Neural cell (in vitro differentiated cells): ENCODE measurements at regions not wholly inside any gene's neighbourhood (a gene's known extent, or its start where the extent isn't known, plus 50 kb on each side); places are given as distances from the start of the nearest gene placed in this dataset.
A peak's percentile ranks its signal among the peaks of the same experiment; 100 is the strongest.

ENCODE experiments used
- H2AFZ ChIP-seq: fragments of 200-600, 300-800 bp; sonication (generic), shearing (Covaris generic); 2 replicates; pipeline ENCODE4 v1.6.0; 2014; ENCODE audit warnings: low read depth, mild to moderate bottlenecking, antibody characterized with exemption, low read length, moderate library complexity
- H3F3A ChIP-seq: fragments of 200-600 bp; shearing (Covaris generic); 2 replicates; pipeline ENCODE4 v1.6.1; 2016; ENCODE audit warnings: mild to moderate bottlenecking, moderate library complexity, mixed read lengths, antibody characterized with exemption, low read length; ENCODE audit not compliant: insufficient read depth, poor library complexity, severe bottlenecking
- H3K27ac ChIP-seq: fragments of 200-600, 300-800 bp; sonication (generic), shearing (Covaris generic); 2 replicates; pipeline ENCODE4 v1.5.1; 2014; ENCODE audit warnings: mild to moderate bottlenecking, low read length, moderate library complexity
- H3K27me3 ChIP-seq: fragments of 300-800, 200-600 bp; sonication (generic), shearing (Covaris generic); 2 replicates; pipeline ENCODE4 v1.6.0; 2014; ENCODE audit warnings: mild to moderate bottlenecking, low read depth, low read length, moderate library complexity; ENCODE audit not compliant: insufficient read depth
- H3K36me3 ChIP-seq: fragments of 300-800, 200-600 bp; sonication (generic), shearing (Covaris generic); 2 replicates; pipeline ENCODE4 v1.5.1; 2014; ENCODE audit warnings: mild to moderate bottlenecking, antibody characterized with exemption, low read length, moderate library complexity; ENCODE audit not compliant: insufficient read depth
- H3K4me2 ChIP-seq: fragments of 300-800, 200-600 bp; sonication (generic), shearing (Covaris generic); 2 replicates; pipeline ENCODE4 v1.6.0; 2014; ENCODE audit warnings: mild to moderate bottlenecking, low read length
- H3K4me3 ChIP-seq: fragments of 300-800, 200-600 bp; sonication (generic), shearing (Covaris generic); 2 replicates; pipeline ENCODE4 v1.5.1; 2014; ENCODE audit warnings: mild to moderate bottlenecking, low read length, moderate library complexity
- H3K79me2 ChIP-seq: fragments of 200-600 bp; shearing (Covaris generic); replicated peaks from 2 replicates; pipeline ENCODE4 v1.6.0; 2014; ENCODE audit warnings: mild to moderate bottlenecking, low read length, moderate library complexity; ENCODE audit not compliant: insufficient read depth
- H3K9ac ChIP-seq: fragments of 300-800, 200-600 bp; sonication (generic), shearing (Covaris generic); 2 replicates; pipeline ENCODE4 v1.6.1; 2016; ENCODE audit warnings: mild to moderate bottlenecking, low read length, mixed read lengths
- H3K9me2 ChIP-seq: fragments of 200-600 bp; shearing (Covaris generic); 2 replicates; pipeline ENCODE4 v1.6.1; 2016; ENCODE audit warnings: mild to moderate bottlenecking, low read length, mixed read lengths; ENCODE audit not compliant: insufficient read depth
- H3K9me3 ChIP-seq: fragments of 200-600, 300-800 bp; sonication (generic), shearing (Covaris generic); 2 replicates; pipeline ENCODE4 v1.6.1; 2016; ENCODE audit warnings: mild to moderate bottlenecking, mixed run types, low read length, moderate library complexity, mixed read lengths
- H4K20me1 ChIP-seq: fragments of 200-600 bp; shearing (Covaris generic); 2 replicates; pipeline ENCODE4 v1.6.1; 2016; ENCODE audit warnings: mild to moderate bottlenecking, mixed run types; ENCODE audit not compliant: insufficient read depth
- CTCF ChIP-seq: fragments of 450-650 bp; IDR thresholded peaks from 2 replicates; pipeline ENCODE4 v1.5.1; 2014; ENCODE audit warnings: antibody characterized with exemption, mild to moderate bottlenecking, moderate library complexity; ENCODE audit not compliant: poor library complexity, severe bottlenecking
- EZH2 ChIP-seq: fragments of 200-600, 300-800 bp; shearing (Covaris generic), sonication (generic); IDR thresholded peaks from 2 replicates; pipeline ENCODE4 v1.6.1; 2014; ENCODE audit warnings: antibody characterized with exemption, low read length, borderline replicate concordance, mild to moderate bottlenecking; ENCODE audit not compliant: insufficient read depth, poor library complexity, severe bottlenecking
- MXI1 ChIP-seq: fragments of 450-650 bp; conservative IDR thresholded peaks from 2 replicates; pipeline ENCODE4 v1.6.1; 2014; ENCODE audit warnings: antibody characterized with exemption, mild to moderate bottlenecking; ENCODE audit not compliant: poor library complexity, severe bottlenecking
- POLR2AphosphoS5 ChIP-seq: IDR thresholded peaks from 2 replicates; pipeline ENCODE4 v1.6.1; 2012
- REST ChIP-seq: IDR thresholded peaks from 2 replicates; pipeline ENCODE4 v1.6.1; 2012; ENCODE audit warnings: borderline replicate concordance
- TAF1 ChIP-seq: IDR thresholded peaks from 2 replicates; pipeline ENCODE4 v1.6.1; 2012; ENCODE audit warnings: low read depth

GRCh38 chr6:41408982-41409381 lies 73.6 kb downstream of the NCR2 start:
- no peak overlapping the region for H2AFZ ChIP-seq
- H3K9ac ChIP-seq: no peak overlapping the region
- H3F3A ChIP-seq: no peaks in the 10 kb centered on the region
- no peaks in the 10 kb centered on the region for H4K20me1 ChIP-seq
- peak overlapping the region; percentile 21 for H3K4me3 ChIP-seq
- H3K36me3 ChIP-seq: no peaks in the 10 kb centered on the region
- H3K79me2 ChIP-seq: no peaks in the 10 kb centered on the region
- TF ChIP-seq CTCF (no peak), MXI1 (no peak), EZH2 (no peak), REST (no peak), POLR2AphosphoS5 (no peak)
- no peaks in the 10 kb centered on the region for H3K9me3 ChIP-seq
- H3K27me3 ChIP-seq: peaks cover 56% of the 10 kb centered on the region
- H3K27ac ChIP-seq: no peak overlapping the region
- H3K9me2 ChIP-seq: no peaks in the 10 kb centered on the region
- no peak overlapping the region for H3K4me2 ChIP-seq

- H2AFZ ChIP-seq: no peak overlapping the region
- H3K4me2 ChIP-seq: no peak overlapping the region
- H3F3A ChIP-seq: no peaks in the 10 kb centered on the region
- H3K27ac ChIP-seq: no peak overlapping the region
- no peak overlapping the region for H3K4me3 ChIP-seq
- H3K27me3 ChIP-seq: peaks cover 56% of the 10 kb centered on the region
- H3K9ac ChIP-seq: no peak overlapping the region
- H3K79me2 ChIP-seq: no peaks in the 10 kb centered on the region
- no peaks in the 10 kb centered on the region for H3K9me2 ChIP-seq
- H3K9me3 ChIP-seq: no peaks in the 10 kb centered on the region
- no peaks in the 10 kb centered on the region for H4K20me1 ChIP-seq
- TF ChIP-seq REST (no peak), TAF1 (no peak)
- H3K36me3 ChIP-seq: no peaks in the 10 kb centered on the region
Measured at GRCh38 chr6:41409489-41409888, 74.1 kb downstream of the NCR2 start.
